ENCODE measurements at regions not wholly inside any gene's neighbourhood (a gene's known extent, or its start where the extent isn't known, plus 50 kb on each side); places are given as distances from the start of the nearest gene placed in this dataset.

GRCh38 chr1:191582169-191582568 lies 576.1 kb upstream of the RGS18 start:
- TF ChIP-seq, protein P1, sequence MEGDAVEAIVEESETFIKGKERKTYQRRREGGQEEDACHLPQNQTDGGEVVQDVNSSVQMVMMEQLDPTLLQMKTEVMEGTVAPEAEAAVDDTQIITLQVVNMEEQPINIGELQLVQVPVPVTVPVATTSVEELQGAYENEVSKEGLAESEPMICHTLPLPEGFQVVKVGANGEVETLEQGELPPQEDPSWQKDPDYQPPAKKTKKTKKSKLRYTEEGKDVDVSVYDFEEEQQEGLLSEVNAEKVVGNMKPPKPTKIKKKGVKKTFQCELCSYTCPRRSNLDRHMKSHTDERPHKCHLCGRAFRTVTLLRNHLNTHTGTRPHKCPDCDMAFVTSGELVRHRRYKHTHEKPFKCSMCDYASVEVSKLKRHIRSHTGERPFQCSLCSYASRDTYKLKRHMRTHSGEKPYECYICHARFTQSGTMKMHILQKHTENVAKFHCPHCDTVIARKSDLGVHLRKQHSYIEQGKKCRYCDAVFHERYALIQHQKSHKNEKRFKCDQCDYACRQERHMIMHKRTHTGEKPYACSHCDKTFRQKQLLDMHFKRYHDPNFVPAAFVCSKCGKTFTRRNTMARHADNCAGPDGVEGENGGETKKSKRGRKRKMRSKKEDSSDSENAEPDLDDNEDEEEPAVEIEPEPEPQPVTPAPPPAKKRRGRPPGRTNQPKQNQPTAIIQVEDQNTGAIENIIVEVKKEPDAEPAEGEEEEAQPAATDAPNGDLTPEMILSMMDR (IDR thresholded peaks at IDR 0.05; ENCODE audit: low read depth, low read length, poor library complexity, severe bottlenecking): no peak
- no peak for TF ChIP-seq EZH2phosphoT487 (IDR thresholded peaks at IDR 0.05; ENCODE audit: borderline replicate concordance, low read length)
